NT2/D1 (cell line): ENCODE measurements at regions not wholly inside any gene's neighbourhood (a gene's known extent, or its start where the extent isn't known, plus 50 kb on each side); places are given as distances from the start of the nearest gene placed in this dataset.
A peak's percentile ranks its signal among the peaks of the same experiment; 100 is the strongest.

Source experiments
- DNase-seq: peaks from one replicate; pipeline ENCODE4 v3.0.0-alpha.2; 2011; ENCODE audit warnings: low read depth, low spot score
- H3K27me3 ChIP-seq: 2 replicates; pipeline ENCODE4 v1.6.0; 2011; ENCODE audit warnings: mild to moderate bottlenecking; ENCODE audit not compliant: insufficient read length, insufficient read depth
- H3K36me3 ChIP-seq: 2 replicates; pipeline ENCODE4 v1.6.1; 2011; ENCODE audit warnings: mild to moderate bottlenecking, low read length, mixed read lengths; ENCODE audit not compliant: insufficient read depth, insufficient read length
- H3K4me1 ChIP-seq: 2 replicates; pipeline ENCODE4 v1.5.1; 2011; ENCODE audit not compliant: insufficient read depth, insufficient read length
- H3K4me3 ChIP-seq: 2 replicates; pipeline ENCODE4 v1.5.1; 2011; ENCODE audit warnings: low read depth; ENCODE audit not compliant: insufficient read length
- H3K9ac ChIP-seq: 2 replicates; pipeline ENCODE4 v1.6.0; 2011; ENCODE audit warnings: low read depth; ENCODE audit not compliant: insufficient read length
- H3K9me3 ChIP-seq: 2 replicates; pipeline ENCODE4 v1.5.1; 2011; ENCODE audit warnings: mild to moderate bottlenecking, low read length; ENCODE audit not compliant: insufficient read depth
- SUZ12 ChIP-seq: IDR thresholded peaks from 2 replicates; pipeline ENCODE4 v1.6.1; 2011; ENCODE audit not compliant: insufficient read length, insufficient read depth; ENCODE audit errors: extremely low read depth
- YY1 ChIP-seq: IDR thresholded peaks from 2 replicates; pipeline ENCODE4 v1.6.1; 2011; ENCODE audit not compliant: insufficient read length, insufficient read depth
- ZNF274 ChIP-seq: IDR thresholded peaks from 2 replicates; pipeline ENCODE4 v1.6.1; 2011; ENCODE audit warnings: mild to moderate bottlenecking, low read depth, low read length

- TF ChIP-seq SUZ12 (no peak), YY1 (no peak), ZNF274 (no peak)
- no peak overlapping the region for H3K4me3 ChIP-seq
- H3K9ac ChIP-seq = no peak overlapping the region
- peaks cover 23% of the 10 kb centered on the region for H3K4me1 ChIP-seq
- DNase-seq = no peak
- H3K36me3 ChIP-seq = no peaks in the 10 kb centered on the region
- H3K27me3 ChIP-seq = peaks cover 61% of the 10 kb centered on the region
- H3K9me3 ChIP-seq = no peaks in the 10 kb centered on the region
These were observed 87.9 kb downstream of the INHBB start for GRCh38 chr2:120433816-120434290.

GRCh38 chr2:120434492-120435308, 88.8 kb downstream of the INHBB start:
- H3K27me3 ChIP-seq = peaks cover 69% of the 10 kb centered on the region
- no peak overlapping the region for H3K4me3 ChIP-seq
- H3K36me3 ChIP-seq = no peaks in the 10 kb centered on the region
- no peak overlapping the region for H3K9ac ChIP-seq
- no peak for TF ChIP-seq ZNF274
- no peak for TF ChIP-seq YY1
- no peak for TF ChIP-seq SUZ12
- no peak for DNase-seq
- H3K9me3 ChIP-seq = no peaks in the 10 kb centered on the region
- H3K4me1 ChIP-seq = peaks cover 17% of the 10 kb centered on the region

- Histone ChIP-seq H3K36me3 (no peaks in the 10 kb centered on the region), H3K27me3 (peaks cover 81% of the 10 kb centered on the region), H3K9me3 (no peaks in the 10 kb centered on the region), H3K4me1 (peaks cover 9% of the 10 kb centered on the region), H3K9ac (no peak overlapping the region), H3K4me3 (no peak overlapping the region)
- no peak for TF ChIP-seq YY1
- TF ChIP-seq ZNF274 = no peak
- no peak for TF ChIP-seq SUZ12
- no peak for DNase-seq
These were observed 89.9 kb downstream of the INHBB start for GRCh38 chr2:120435671-120436459.

- DNase-seq = no peak
- Histone ChIP-seq H3K9ac (no peak overlapping the region), H3K9me3 (no peaks in the 10 kb centered on the region), H3K36me3 (no peaks in the 10 kb centered on the region), H3K27me3 (peaks cover 81% of the 10 kb centered on the region), H3K4me1 (peaks cover 6% of the 10 kb centered on the region), H3K4me3 (no peak overlapping the region)
- TF ChIP-seq YY1 (no peak), ZNF274 (no peak), SUZ12 (no peak)
These were observed 90.5 kb downstream of the INHBB start for GRCh38 chr2:120436460-120436739.

GRCh38 chr2:120436885-120437603, 91.1 kb downstream of the INHBB start:
- peak; percentile 75 for DNase-seq
- Histone ChIP-seq H3K9me3 (no peaks in the 10 kb centered on the region), H3K4me1 (peaks cover 6% of the 10 kb centered on the region), H3K36me3 (no peaks in the 10 kb centered on the region), H3K27me3 (peaks cover 83% of the 10 kb centered on the region), H3K9ac (no peak overlapping the region), H3K4me3 (no peak overlapping the region)
- TF ChIP-seq ZNF274 (no peak), SUZ12 (no peak), YY1 (no peak)

GRCh38 chr2:120437604-120438000, 91.7 kb downstream of the INHBB start:
- no peak for TF ChIP-seq ZNF274

GRCh38 chr2:120438301-120439066, 92.5 kb downstream of the INHBB start:
- Histone ChIP-seq H3K4me1 (peaks cover 6% of the 10 kb centered on the region), H3K27me3 (peaks cover 86% of the 10 kb centered on the region)
- no peak for TF ChIP-seq SUZ12
- no peak for TF ChIP-seq YY1
- TF ChIP-seq ZNF274 = no peak

More at GRCh38 chr2:120437604-120438000, 91.7 kb downstream of the INHBB start:
- Histone ChIP-seq H3K27me3 (peaks cover 86% of the 10 kb centered on the region), H3K36me3 (no peaks in the 10 kb centered on the region), H3K9ac (no peak overlapping the region), H3K9me3 (no peaks in the 10 kb centered on the region), H3K4me3 (no peak overlapping the region), H3K4me1 (peaks cover 6% of the 10 kb centered on the region)
- DNase-seq = no peak

More at GRCh38 chr2:120438301-120439066, 92.5 kb downstream of the INHBB start:
- no peaks in the 10 kb centered on the region for H3K9me3 ChIP-seq
- no peaks in the 10 kb centered on the region for H3K36me3 ChIP-seq
- no peak overlapping the region for H3K4me3 ChIP-seq
- no peak for DNase-seq
- no peak overlapping the region for H3K9ac ChIP-seq
